Glutamatergic neuron (in vitro differentiated cells): ENCODE measurements at regions not wholly inside any gene's neighbourhood (a gene's known extent, or its start where the extent isn't known, plus 50 kb on each side); places are given as distances from the start of the nearest gene placed in this dataset.

ENCODE experiments used
- DNase-seq: peaks from one replicate; pipeline ENCODE4 v3.0.0; 2022
- H3K27ac Mint-ChIP-seq: one replicate; pipeline ENCODE4 v1.8.0; 2020; ENCODE audit warnings: mild to moderate bottlenecking, mixed read lengths, inconsistent platforms; ENCODE audit not compliant: unreplicated experiment
- H3K27me3 Mint-ChIP-seq: one replicate; pipeline ENCODE4 v1.8.0; 2020; ENCODE audit warnings: mild to moderate bottlenecking, moderate library complexity, mixed read lengths, inconsistent platforms; ENCODE audit not compliant: unreplicated experiment
- H3K36me3 Mint-ChIP-seq: one replicate; pipeline ENCODE4 v1.8.0; 2020; ENCODE audit warnings: mild to moderate bottlenecking, mixed read lengths, inconsistent platforms; ENCODE audit not compliant: unreplicated experiment
- H3K4me1 Mint-ChIP-seq: one replicate; pipeline ENCODE4 v1.8.0; 2020; ENCODE audit warnings: mild to moderate bottlenecking, low read depth, mixed read lengths, inconsistent platforms; ENCODE audit not compliant: unreplicated experiment
- H3K4me3 Mint-ChIP-seq: one replicate; pipeline ENCODE4 v1.8.0; 2020; ENCODE audit warnings: mild to moderate bottlenecking, mixed read lengths, inconsistent platforms; ENCODE audit not compliant: unreplicated experiment
- H3K9me3 Mint-ChIP-seq: one replicate; pipeline ENCODE4 v1.8.0; 2020; ENCODE audit warnings: mild to moderate bottlenecking, moderate library complexity, mixed read lengths, inconsistent platforms; ENCODE audit not compliant: unreplicated experiment
- CTCF ChIP-seq: fragments of 200-600 bp; sonication (generic); IDR thresholded peaks from one replicate; pipeline ENCODE4 v1.5.0; 2021; ENCODE audit not compliant: partially characterized antibody, unreplicated experiment

GRCh38 chr3:82000773-82001172 lies 239.3 kb upstream of the GBE1 start:
- Mint-ChIP-seq H3K4me3 (peak overlapping the region; percentile 43), H3K9me3 (peaks cover 3% of the 10 kb centered on the region), H3K27ac (peak overlapping the region; percentile 22), H3K36me3 (no peaks in the 10 kb centered on the region), H3K27me3 (peaks cover 2% of the 10 kb centered on the region), H3K4me1 (peaks cover 36% of the 10 kb centered on the region)
- DNase-seq: peak; percentile 50
- no peak for TF ChIP-seq CTCF

- peaks cover 3% of the 10 kb centered on the region for H3K9me3 Mint-ChIP-seq
- peaks cover 2% of the 10 kb centered on the region for H3K27me3 Mint-ChIP-seq
- H3K36me3 Mint-ChIP-seq: no peaks in the 10 kb centered on the region
- peaks cover 36% of the 10 kb centered on the region for H3K4me1 Mint-ChIP-seq
- no peak overlapping the region for H3K27ac Mint-ChIP-seq
- no peak for DNase-seq
- H3K4me3 Mint-ChIP-seq: no peak overlapping the region
- no peak for TF ChIP-seq CTCF
These were observed 238.9 kb upstream of the GBE1 start for GRCh38 chr3:82000350-82000749.

- H3K4me3 Mint-ChIP-seq: no peak overlapping the region
- peaks cover 36% of the 10 kb centered on the region for H3K4me1 Mint-ChIP-seq
- H3K36me3 Mint-ChIP-seq: no peaks in the 10 kb centered on the region
- H3K9me3 Mint-ChIP-seq: peaks cover 3% of the 10 kb centered on the region
- peaks cover 2% of the 10 kb centered on the region for H3K27me3 Mint-ChIP-seq
- no peak overlapping the region for H3K27ac Mint-ChIP-seq
- DNase-seq: no peak
- TF ChIP-seq CTCF: no peak
These were observed 237.5 kb upstream of the GBE1 start for GRCh38 chr3:81998907-81999306.

- Mint-ChIP-seq H3K27ac (no peak overlapping the region), H3K4me1 (peaks cover 35% of the 10 kb centered on the region), H3K4me3 (no peak overlapping the region), H3K9me3 (peaks cover 3% of the 10 kb centered on the region), H3K36me3 (no peaks in the 10 kb centered on the region), H3K27me3 (peaks cover 2% of the 10 kb centered on the region)
- DNase-seq: no peak
- no peak for TF ChIP-seq CTCF
These were observed 236.8 kb upstream of the GBE1 start for GRCh38 chr3:81998139-81998755.

- TF ChIP-seq CTCF: no peak
- H3K36me3 Mint-ChIP-seq: no peaks in the 10 kb centered on the region
These were observed 235.9 kb upstream of the GBE1 start for GRCh38 chr3:81997390-81997789.

More at GRCh38 chr3:81997390-81997789, 235.9 kb upstream of the GBE1 start:
- H3K9me3 Mint-ChIP-seq: peaks cover 3% of the 10 kb centered on the region
- DNase-seq: no peak
- no peak overlapping the region for H3K27ac Mint-ChIP-seq
- H3K4me3 Mint-ChIP-seq: no peak overlapping the region
- H3K27me3 Mint-ChIP-seq: peaks cover 2% of the 10 kb centered on the region
- peaks cover 32% of the 10 kb centered on the region for H3K4me1 Mint-ChIP-seq
